HEK293T (cell line): ENCODE measurements at regions not wholly inside any gene's neighbourhood (a gene's known extent, or its start where the extent isn't known, plus 50 kb on each side); places are given as distances from the start of the nearest gene placed in this dataset.

ENCODE experiments used
- HDGF ChIP-seq: fragments of 450-650 bp; IDR thresholded peaks from 2 replicates; pipeline ENCODE4 v1.6.1; 2017; ENCODE audit warnings: antibody characterized with exemption, borderline replicate concordance
- NFRKB ChIP-seq: fragments of 450-650 bp; IDR thresholded peaks from 2 replicates; pipeline ENCODE4 v1.6.1; 2016; ENCODE audit warnings: mild to moderate bottlenecking, moderate library complexity
- SP1 ChIP-seq: fragments of 450-650 bp; IDR thresholded peaks from 2 replicates; pipeline ENCODE4 v1.6.1; 2017

- TF ChIP-seq SP1 (no peak), HDGF (no peak), NFRKB (no peak)
Measured at GRCh38 chr12:29843036-29843435, 59.3 kb upstream of the TMTC1 start.
